Neural progenitor cell (in vitro differentiated cells): ENCODE measurements at regions not wholly inside any gene's neighbourhood (a gene's known extent, or its start where the extent isn't known, plus 50 kb on each side); places are given as distances from the start of the nearest gene placed in this dataset.

Source experiments
- CTCF ChIP-seq: fragments of 200-600 bp; sonication (generic); IDR thresholded peaks from 2 replicates; pipeline ENCODE4 v1.5.1; 2017; ENCODE audit warnings: antibody characterized with exemption, mild to moderate bottlenecking
- EZH2 ChIP-seq: fragments of 200-600 bp; sonication (generic); IDR thresholded peaks from 2 replicates; pipeline ENCODE4 v1.6.1; 2017; ENCODE audit warnings: antibody characterized with exemption, mild to moderate bottlenecking, moderate library complexity
- EZH2phosphoT487 ChIP-seq: fragments of 200-600 bp; sonication (generic); IDR thresholded peaks from 2 replicates; pipeline ENCODE4 v1.6.1; 2017; ENCODE audit warnings: antibody characterized with exemption

GRCh38 chr7:131143869-131144268, 183.8 kb upstream of the MKLN1 start:
- TF ChIP-seq CTCF (no peak), EZH2 (no peak), EZH2phosphoT487 (no peak)
